ENCODE measurements at regions not wholly inside any gene's neighbourhood (a gene's known extent, or its start where the extent isn't known, plus 50 kb on each side); places are given as distances from the start of the nearest gene placed in this dataset.

- no peak for TF ChIP-seq CTCF (IDR thresholded peaks at IDR 0.05; ENCODE audit: low read depth, low read length)
- TF ChIP-seq EZH2phosphoT487 (IDR thresholded peaks at IDR 0.05; ENCODE audit: low read depth), result no peak
These were observed 74.8 kb downstream of the RIN2 start for GRCh38 chr20:19832875-19833274.
